Activated CD4-positive, alpha-beta T cell treated with anti-CD3 and anti-CD28 coated beads for 48 hours (primary cell): ENCODE measurements at regions not wholly inside any gene's neighbourhood (a gene's known extent, or its start where the extent isn't known, plus 50 kb on each side); places are given as distances from the start of the nearest gene placed in this dataset.

ENCODE experiments used
- DNase-seq: peaks from one replicate; pipeline ENCODE4 v3.0.0-alpha.2; 2020

DNA sequence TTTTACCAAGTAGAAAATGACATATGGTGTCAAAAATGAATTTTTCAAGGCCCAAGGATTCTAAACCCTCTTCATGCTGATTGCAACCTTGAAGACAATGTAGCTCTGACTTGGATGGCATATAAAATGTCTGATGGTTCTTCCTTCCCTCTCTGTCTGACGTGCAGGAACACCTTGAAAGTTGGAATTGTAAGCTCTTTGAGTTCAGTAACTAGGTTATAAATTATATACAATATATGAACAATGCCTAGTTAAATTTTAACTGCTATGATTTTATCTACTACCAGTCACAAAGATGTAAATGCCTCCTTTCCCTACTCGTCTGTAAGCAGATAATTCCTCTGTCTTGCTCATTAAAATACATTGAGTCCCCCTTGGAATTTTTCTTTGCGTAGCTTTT is 89.5 kb upstream of the TMEM17 start:
- no peak for DNase-seq

DNA sequence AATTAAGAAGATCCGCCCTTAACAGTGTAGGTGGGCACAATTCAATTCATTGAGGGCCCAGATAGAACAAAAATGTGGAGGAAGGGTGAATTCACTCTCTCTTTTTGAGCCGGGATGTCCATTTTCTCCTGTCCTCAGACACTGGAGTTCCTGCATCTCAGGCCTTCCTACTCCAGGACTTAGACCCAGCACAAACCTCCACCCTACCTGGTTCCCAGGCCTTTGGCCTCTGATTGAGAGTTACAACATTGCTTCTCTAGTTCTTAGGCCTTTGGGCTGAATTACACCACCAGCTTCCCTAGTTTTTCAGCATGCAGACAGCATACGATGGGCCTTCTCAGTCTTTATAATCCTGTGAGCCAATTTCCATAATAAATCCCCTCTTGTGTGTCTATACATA is 87.8 kb upstream of the TMEM17 start:
- no peak for DNase-seq

DNA sequence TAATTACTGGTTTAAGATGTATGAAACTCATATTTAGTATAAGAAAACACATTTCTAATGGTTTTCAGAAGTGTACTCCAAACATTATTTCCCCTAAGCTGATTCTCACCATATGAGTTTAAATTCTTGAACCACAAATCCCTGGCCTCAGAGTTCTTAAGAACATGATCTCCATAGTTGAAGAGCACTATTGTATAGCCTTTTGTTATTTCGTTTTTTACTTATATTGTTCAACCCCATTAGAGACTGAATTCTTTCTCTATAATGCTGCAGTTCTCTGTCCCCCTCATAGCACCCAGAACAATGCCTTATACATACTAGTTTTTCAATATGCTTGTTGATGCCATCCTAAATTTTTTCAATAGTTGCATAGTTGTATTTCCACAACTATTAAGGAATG is 85.5 kb upstream of the TMEM17 start:
- DNase-seq, result no peak

DNA sequence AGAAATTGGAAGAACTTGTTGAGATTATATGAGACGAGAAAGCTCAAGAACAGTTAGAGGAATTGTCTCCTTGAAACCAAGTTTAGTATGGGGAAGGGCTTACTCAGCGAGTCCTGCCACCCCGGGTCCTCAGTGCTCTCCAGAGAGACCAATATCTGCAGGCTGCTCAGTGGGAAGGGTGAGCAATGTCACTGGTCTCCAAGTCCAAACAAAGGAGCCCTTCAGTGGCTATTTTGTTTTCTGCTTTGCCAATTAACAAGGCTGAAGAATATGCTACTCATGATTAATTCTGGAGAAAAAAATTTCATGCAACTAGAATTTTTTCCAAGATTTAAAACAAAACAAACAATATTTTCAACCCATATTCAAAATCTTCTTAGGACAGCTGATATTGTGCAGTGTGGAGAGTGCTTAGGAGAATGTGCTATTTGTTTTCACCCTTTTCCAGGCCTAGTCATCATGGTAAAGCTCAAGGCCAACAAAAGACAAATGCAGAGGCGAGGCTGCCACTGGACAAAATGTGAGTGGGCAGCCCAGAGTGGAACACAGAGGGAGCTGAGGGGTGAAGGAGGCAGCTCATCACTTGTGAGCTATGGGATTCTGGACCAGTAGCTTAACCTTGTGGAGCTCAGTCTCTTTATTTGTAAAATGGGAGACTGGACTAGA is 83.8 kb upstream of the TMEM17 start:
- no peak for DNase-seq

DNA sequence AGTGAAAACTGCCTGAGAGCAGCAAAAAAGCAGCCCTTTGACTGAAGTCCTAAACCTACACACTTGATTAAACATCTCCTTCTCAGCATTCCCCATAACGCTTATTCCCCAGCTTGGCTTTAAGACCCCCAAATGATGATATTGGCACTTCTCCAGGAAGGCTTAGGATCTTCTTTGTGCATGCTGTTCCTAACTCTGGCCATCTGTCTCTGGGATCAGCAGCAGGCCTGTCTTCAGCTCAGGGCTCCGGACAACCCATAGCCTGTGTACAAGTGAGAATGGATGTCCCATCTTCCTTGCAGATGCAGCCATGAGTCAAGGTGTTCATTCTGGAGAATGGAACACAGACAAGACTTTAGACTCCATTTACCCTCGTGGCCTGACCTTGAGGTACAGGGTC is 81.6 kb upstream of the TMEM17 start:
- DNase-seq, result no peak

DNA sequence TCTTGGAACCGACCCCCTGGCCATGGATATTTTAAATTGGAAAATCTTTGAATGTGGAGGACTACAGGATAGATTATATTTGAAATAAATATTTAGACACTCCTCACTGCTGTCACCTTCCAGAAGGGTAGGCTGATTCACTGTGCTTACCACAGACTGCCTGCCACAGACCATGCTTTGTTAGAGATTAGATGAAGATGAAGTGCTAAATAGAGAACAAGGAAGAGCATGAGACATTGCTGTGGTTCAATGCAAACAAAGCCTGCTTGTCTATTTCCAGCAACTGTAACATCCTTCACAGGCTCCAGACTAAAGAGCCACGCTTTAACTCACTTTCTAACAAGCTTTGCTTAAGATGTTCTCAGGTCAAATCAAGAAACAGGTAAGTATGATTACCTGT is 81.0 kb upstream of the TMEM17 start:
- no peak for DNase-seq

DNA sequence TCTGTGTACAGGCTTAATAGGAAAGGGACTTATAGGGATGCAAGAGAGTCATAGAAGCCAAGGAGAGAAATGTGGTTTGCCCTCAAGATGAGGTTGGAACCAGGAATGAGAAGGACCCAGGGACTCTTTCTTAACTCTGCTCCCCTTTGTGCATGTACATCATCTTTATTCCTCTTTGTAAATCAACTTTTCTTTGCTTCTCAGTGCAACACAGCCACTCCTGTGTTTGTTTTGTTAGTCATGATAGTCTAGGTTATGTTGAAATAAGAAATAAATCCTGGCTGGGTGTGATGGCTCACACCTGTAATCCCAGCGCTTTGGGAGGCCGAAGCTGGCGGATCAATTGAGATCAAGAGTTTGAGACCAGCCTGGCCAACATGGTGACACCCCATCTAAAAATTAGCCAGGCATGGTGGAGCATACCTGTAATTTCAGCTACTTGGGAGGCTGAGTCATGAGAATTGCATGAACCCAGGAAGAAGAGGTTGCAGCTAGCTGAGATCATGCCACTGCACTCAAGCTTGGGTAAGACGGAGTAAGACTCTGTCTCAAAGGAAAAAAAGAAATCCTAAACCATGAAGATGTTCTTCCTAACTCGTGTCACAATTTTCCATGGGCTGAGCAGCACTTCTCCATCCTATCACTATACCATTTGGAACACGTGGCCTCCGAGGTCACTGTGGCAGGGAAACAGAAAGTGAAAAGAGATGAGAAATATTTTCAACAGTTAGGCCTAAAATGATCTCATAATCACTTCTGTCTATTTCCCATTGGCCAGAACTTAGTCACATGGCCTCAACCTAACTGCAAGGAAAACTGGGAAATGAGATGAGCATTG is 73.0 kb upstream of the TMEM17 start:
- DNase-seq, result no peak

DNA sequence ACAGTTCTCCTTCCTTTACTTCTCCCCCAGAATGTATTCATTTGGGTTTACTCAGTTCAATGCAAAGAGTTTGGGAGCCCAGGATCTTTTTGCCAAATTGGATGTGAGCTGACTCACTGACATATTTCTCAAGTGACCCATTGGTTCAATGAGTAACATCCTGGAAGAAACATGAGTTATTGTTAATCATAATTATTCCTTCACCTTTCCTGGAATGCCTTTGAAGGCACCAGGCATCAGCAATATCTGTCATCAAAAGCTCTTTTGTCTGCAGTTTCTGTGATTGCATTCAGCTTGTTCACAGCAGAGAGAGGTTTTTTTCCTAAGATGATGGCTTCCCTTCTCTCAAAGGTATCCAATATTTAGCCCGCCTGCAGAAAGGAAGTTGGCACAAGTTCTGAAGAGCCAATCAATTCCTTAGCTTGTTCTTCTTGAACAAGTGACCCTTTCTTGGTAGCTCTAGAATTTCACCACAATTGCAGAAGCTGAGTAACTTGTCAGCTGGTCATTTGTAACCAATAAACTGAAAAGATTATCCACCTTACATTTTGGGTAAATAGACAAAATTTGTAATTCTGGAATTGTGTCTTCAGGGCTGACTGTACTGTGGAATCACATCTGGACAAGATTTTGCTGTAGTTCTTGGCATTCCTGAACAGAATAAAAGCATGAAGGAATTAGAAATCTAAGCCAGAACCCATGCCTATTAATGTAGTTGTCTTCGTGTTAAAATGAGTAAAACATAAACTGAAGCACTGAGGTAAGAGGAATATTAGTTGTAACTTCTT is 72.2 kb upstream of the TMEM17 start:
- no peak for DNase-seq

DNA sequence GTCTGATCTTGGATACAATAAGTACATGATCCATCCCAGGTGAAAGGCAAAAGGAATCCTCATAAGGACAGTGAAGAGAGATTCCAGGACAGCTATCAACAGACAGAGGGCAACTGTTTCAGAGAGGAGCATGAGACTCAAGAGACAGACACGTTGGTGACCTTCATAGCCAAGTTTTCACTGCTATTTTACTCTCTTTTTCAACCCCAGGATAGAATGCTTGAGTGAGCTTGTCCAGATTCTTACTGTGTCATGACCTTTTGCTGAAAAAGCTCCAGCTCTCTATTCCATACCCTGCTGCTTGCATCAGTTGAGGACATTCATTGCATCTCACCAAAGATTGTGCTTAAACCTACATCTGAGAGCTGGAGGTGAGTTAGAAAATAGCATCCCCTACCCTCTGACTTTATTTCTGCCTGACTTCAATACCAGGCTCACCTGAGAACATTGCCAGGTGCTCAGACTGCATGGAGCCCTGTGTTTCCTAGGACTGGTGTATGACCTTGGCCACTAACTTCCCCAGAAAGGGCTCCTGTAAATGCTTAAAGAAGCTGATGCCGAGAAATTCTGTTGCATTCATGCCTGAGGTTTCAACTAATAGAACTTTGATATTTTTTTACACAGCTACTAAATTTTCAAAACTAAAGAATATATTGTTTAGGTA is 70.4 kb upstream of the TMEM17 start:
- DNase-seq, result no peak

DNA sequence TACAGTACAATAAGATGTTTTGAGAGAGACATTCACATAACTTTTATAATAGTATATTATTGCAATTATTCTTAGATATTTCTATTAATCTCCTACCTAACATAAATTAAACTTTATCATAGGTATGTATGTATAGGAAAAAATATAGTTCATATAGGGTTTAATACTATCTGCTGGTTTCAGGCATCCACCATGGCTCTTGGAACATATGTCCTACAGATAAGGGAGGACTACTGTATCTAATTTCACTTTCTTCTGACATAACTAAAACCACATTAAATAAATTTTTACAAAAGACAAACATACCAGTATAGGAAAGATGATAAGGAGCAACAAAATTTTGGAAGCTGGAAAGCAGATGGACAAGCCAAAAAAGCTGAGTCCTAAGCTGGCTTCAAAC is 67.9 kb upstream of the TMEM17 start:
- DNase-seq, result no peak

DNA sequence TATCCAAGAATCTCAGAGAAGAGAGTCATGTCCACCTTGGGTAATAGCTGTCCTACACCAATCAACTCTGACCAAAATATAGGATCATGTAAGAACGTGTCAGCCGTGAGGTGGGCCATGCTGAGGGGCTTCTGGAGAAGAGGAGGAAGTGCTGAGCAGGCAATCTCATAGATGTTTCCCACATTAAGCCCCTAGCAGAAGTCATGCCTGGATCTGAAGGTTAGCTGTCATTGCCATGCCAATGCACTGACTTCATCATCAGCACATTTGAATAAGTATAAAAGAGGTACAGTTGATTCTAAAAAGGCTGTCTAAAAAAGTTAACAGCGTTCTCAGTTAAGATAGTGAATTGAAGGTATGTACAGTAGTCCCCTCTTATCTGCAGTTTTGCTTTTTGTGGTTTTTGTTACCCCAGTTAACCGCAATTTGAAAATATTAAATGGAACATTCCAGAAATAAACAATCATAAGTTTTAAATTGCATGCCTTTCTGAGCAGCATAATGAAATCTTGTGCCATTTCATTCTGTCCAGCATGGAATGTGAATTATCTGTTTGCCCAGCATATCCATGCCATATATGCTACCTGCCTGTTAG is 67.2 kb upstream of the TMEM17 start:
- no peak for DNase-seq

DNA sequence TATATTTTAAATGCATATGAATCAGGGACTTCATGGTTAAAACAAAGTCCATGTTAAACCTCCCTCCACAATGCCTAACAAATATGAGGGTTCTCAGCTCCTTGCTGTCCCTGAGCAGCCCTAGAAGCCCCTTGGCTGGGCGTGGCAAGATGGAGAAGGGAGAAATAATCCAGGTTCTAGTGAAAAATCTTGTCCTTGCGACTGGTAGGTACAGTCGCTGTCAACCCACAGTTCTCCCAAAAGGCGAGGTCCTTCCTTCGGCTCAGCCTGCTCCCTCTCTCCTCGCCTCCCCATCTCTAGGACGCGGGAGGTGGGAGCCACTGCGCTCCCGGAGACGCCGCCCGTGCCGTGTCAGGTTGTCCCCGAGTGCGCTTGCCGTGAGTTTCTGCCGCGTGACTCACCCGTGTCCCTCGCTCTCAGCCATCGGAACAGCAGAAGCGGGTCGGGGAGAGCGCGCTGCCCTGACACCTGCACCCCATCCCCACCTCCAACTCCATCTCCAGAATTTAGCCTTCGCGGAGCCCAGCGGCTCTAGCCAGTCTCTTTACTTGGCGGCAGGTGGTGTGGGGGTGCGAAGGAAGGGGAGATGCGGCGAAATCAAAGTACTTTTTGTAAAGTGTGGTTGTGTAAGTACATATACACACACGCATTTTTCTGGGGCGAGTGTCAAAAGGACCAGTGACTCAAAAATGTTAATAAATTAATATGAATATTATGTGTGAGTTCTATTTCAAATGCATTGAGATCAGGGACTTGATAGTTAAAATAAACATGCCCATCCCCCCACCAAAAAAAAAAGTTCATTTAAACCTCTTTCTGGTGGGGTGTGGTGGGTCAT is 65.1 kb upstream of the TMEM17 start:
- peak; percentile 24 for DNase-seq

DNA sequence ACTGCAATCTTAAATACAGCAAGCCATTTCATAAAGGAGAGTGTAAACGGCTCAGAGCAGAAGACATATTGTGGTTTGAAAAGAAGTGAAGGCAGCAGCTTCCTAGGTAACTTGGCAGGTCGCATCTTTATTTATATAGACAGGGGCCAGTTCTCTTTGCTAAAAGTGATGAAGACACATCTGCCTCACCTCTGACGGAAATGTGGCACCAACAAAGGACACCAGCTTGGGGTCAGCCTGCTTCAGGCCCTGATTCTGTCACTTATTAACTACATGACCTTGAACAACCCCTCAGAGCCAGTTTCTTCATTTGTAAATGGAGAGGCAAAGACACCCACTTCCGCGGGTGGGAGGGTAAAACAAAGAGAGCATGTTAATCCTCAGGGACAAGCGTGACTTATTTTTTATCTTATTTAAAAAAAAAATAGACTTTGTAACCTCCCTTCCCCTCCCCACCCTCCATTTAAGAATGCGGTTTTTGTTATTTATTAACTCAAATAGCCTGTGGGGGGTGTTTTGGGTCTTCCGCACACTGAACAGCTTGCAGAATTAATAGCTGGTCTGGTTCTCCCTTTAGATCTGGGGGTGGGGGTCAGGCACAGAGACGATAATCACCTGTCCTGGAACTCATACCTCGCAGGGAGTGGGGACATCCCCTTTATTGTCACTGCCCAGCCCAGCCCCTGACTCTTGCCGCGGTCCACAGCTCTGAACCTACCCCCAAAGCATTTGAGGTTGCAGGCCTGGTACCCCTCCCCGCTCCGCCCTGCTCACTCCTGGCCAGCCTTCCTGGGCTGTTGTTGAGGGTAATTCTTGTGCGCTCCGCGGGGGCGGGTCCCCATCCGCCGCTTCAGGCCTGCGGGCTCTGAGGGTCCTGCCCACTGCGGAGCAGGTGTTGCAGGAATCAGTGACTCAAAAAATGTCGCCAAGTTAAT is 64.2 kb upstream of the TMEM17 start:
- no peak for DNase-seq

DNA sequence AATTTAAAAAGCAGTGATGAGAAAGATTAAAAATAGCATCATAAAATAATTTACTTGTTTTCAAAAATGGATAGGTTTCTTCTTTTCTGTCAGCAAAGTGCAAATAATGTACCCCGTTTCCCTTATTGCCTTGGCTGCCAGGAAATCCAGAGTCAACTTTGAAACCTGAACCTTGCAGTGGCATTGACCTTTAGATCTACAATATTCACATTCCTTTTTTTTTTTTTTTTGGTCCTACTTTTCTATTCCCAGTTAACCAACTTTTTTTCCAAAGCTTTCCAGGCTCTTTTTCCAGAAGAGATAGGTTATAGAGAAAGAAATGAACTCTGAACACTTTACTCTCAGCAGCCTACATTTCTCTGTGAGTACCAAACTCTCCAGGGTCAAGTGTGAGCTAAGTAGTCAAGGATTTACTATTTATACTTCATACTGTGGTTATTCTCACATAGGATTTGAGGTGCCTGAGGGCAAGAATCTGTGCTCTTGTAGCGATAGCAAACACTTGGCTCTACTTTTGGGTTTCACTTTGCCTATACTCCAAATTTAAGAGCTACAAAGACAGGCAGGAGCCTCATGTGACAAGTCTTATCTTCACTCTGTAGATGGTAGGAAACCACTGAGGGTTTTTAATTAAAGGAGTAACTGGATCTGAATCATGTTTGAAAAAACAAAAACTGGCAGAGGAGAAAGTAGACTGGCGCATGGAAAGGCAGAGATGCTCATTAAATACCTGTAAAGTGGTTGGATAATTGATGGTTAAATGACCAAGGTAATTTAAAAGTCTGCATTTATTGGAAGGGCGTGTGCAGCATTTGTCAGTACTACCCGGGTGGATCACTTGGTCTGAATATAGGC is 63.2 kb upstream of the TMEM17 start:
- no peak for DNase-seq

DNA sequence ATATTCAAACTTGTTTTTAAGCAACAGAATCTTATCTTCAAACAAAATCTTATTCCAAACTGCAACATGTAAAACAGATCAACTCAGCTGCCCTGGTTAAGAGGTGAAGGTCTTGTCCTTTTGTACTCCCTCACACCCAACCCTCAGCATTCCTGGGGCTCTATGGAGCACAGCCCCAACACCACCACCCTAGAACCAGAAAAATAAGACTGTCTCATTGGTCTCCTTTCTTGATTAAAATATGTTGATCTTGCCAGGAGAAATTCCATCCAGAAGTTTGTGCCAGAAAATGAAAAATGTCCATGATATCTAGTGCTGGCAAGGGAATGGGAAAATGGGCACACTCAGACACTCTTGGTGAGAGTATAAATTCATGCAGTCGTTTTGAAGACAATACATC is 62.1 kb upstream of the TMEM17 start:
- no peak for DNase-seq

DNA sequence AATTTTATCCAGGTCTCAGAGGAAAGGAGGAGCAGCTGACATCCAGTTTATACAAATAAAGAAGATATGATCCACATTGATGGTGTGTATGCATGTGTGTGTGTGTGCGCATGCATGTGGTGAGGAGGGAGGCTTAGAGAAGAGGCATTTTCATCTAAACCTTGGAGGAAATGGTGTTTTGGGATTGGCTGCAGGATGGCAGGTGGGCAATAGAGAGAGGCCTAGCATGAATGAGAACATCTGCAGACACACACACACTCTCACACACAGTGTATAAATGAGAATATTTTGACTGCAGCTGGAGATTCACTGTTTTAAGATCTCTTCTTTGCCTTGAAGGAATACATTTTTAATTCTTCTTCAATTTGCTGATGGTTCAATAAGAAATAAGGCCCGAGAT is 61.7 kb upstream of the TMEM17 start:
- no peak for DNase-seq

DNA sequence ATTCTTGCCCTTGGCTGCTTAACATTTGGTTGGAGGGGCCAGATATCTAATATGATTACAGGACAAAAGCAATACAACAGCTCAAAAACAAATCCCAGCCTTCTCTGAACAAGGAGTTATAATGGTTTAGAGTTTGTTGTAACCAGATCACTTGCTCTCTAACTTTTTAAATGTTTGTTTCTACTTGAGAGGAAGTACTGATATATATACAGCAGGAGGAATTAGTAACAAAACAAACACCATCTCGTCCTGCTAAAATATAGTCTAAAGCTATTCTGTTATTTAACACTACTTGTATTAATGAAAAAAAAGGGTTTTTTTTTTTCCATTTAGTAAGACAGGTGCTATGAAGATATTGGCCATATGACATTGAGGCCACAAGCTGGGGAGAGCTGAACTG is 60.9 kb upstream of the TMEM17 start:
- DNase-seq, result no peak

DNA sequence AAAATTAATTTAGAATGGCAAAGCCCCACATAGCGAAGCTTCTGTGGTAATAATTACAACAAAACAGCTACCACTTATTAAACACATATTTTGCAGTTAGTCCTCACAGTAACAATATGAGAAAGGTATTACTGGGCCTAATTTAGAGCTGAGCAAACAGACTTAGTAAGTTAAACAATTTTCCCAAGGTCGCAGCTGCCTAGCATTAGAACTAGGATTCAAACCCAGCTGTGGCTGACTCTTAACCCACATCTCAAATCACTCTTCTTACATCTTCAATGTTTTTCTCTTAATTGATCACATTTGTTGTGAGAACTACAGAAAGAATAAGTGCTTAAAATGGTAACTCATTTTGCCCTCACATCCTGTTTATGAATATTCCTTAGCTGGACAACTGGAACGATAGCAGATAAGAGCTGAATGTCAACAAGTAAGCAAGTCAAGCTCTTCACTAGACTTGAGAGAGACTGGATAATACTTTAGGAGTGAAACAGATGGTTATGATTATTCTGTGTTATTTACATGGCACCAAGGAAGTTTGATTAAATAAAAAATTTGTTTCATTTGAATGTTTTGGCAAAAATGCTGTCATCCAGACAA is 59.4 kb upstream of the TMEM17 start:
- no peak for DNase-seq

DNA sequence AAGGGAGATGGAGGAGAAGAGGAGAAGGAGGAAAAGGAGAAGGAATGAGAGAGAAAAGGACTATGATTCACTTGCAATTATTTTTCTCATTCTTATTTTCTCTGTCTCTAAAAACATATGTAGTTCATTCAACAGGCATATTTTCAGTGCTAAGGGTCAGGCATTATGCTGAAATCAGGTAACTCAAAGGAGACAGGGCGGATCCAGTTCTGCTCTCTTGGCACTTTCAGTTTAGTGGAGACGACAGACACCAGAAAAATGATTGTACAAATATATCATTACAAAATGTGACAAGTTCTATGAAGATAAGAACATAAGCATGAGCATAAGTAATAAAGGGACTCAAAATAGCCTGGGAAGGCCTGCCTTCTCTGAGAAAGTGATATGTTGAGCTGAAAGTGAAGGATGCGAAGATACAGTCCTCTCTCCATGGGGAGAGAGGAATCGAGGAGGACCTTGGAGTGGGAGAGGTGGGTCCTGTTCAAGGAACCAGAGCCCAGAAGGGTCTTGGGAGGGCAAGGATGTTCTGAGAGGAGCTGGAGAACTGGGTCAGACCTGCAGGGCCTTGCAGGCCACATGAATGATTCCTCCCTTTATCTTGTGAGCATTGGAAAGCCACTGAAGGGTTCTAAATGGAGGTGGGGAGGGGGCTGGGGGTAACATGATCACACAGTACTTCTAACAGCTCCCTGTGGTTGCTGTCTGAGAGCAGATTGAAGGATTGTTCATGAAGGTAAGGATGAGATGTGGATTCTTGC is 58.6 kb upstream of the TMEM17 start:
- DNase-seq, result no peak
